HG02678 (cell line): ENCODE measurements at regions not wholly inside any gene's neighbourhood (a gene's known extent, or its start where the extent isn't known, plus 50 kb on each side); places are given as distances from the start of the nearest gene placed in this dataset.

Source experiments
- ATAC-seq: cut with Tn5 transposase; IDR thresholded peaks from one replicate; pipeline ENCODE4 v1.9.1; 2021; ENCODE audit warnings: mild to moderate bottlenecking, moderate library complexity; ENCODE audit not compliant: unreplicated experiment

GRCh38 chr12:100675432-100675831, 101.9 kb downstream of the GAS2L3 start:
- no peak for ATAC-seq

DNA sequence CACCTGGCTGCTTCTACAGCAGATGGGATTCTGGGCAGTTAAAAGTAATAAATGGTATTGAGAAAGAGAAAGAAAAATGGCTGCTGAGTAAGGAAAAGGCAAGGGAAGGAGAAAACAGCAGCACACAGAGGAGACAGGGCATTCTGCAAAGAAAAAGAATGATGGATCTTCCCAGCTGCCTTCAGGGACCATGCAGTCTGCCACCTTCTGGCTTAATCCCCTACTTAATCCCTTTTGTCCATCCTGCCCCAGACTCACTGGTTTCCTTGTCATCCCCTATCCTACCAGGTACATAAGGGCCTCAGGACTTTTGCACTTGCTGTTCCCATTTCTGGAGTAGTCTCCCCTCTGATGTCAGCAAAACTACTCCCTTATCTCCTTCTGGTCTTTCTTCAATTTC, 107.6 kb downstream of the GAS2L3 start:
- ATAC-seq = no peak

- no peak for ATAC-seq
These were observed 108.7 kb downstream of the GAS2L3 start for GRCh38 chr12:100682178-100682577.

GRCh38 chr12:100687686-100688085, 106.9 kb upstream of the ANO4 start:
- ATAC-seq = no peak

- ATAC-seq = no peak
These were observed 106.1 kb upstream of the ANO4 start for GRCh38 chr12:100688451-100688864.

DNA sequence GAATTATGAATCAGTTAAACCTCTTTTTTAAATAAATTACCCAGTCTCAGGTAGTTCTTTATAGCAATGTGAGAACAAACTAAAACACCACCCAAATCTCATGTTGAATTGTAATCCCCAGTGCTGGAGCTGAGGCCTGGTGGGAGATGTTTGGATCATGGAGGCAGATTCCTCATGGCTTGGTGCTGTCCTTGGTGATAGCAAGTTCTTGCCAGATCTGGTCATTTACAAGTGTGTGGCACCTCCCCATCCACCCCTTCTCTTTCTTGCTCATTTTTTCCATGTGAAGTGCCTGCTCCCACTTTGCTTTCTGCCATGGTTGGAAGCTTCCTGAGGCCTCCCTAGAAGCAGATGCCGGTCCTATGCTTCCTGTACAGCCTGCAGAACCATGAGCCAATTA, 102.1 kb upstream of the ANO4 start:
- ATAC-seq = no peak

GRCh38 chr12:100698518-100698917, 96.1 kb upstream of the ANO4 start:
- no peak for ATAC-seq

DNA sequence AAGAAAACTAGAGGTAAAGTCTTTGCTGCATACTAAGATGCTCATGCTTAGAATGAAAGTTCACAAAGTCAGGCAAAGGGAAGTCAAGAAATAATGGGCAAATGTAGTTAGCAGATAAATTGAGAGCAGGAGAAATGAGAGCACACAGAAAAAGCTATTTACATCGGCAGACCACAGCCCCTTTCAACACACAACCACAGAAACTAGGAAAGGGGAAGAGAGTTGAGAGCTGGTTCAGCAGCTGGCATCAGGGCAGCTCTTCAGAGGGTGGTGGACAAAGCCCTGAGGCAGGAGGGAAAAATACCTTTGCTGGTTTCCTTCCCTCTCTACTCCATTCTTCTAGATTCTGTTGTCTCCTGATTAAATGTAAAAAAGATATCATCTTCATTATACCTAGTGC, 95.4 kb upstream of the ANO4 start:
- peak; percentile 82 for ATAC-seq

- no peak for ATAC-seq
These were observed 91.2 kb upstream of the ANO4 start for GRCh38 chr12:100703337-100703736.

DNA sequence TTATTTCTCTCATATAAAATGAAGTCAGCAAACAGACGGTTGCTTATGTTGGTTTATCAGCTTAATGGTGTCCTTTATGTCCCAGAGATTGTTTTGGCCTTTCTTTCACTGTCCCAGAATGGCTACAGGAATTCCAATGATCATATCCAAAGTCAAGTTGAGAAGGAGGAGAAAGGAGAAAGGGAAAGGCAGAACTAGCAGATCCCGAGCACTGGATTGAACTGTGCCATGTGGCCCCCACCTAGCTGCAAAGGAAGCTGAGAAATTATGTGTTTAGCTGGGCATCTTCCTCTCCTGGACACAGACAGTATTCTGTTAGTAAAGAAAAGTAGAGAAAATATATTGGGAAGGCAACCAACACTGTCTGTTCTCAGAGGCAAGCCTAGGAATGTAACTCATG, 90.7 kb upstream of the ANO4 start:
- ATAC-seq = no peak

DNA sequence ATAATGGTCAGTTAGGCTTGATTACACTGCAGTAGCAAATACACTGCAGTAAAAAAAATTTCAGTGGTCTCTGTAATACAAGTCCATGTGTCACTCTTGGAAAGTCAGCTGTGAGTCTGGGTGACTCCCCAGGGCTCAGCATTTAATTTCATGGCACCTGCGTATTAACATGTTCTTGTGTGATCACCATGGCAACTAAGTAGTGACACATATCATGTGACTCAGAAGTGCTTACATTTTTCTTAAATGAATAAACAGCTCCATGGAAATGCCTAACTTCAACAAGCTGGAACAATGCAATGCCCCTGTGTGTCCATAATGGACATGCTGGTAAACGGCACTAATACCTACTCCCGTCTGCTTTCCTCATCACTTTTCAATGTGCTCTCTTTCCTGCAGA, 88.5 kb upstream of the ANO4 start:
- ATAC-seq = no peak

DNA sequence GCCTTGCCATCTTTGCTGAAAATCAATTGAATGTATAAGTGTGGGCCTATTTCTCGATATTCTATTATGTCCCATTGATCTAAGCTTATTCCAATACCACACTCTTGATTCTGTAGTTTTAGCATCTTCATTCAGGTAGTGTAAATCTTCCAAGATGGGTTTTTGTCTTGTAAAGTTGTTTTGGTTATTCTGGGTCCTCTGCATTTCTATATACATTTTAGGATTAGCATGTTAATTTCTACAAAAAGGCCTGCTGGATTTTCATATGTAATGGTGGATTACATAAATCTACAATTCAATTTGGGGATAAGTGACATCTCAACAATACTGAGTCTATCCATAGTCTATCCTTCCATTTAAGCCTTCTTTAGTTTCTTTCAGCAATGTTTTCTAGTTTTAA, 86.0 kb upstream of the ANO4 start:
- ATAC-seq = no peak

DNA sequence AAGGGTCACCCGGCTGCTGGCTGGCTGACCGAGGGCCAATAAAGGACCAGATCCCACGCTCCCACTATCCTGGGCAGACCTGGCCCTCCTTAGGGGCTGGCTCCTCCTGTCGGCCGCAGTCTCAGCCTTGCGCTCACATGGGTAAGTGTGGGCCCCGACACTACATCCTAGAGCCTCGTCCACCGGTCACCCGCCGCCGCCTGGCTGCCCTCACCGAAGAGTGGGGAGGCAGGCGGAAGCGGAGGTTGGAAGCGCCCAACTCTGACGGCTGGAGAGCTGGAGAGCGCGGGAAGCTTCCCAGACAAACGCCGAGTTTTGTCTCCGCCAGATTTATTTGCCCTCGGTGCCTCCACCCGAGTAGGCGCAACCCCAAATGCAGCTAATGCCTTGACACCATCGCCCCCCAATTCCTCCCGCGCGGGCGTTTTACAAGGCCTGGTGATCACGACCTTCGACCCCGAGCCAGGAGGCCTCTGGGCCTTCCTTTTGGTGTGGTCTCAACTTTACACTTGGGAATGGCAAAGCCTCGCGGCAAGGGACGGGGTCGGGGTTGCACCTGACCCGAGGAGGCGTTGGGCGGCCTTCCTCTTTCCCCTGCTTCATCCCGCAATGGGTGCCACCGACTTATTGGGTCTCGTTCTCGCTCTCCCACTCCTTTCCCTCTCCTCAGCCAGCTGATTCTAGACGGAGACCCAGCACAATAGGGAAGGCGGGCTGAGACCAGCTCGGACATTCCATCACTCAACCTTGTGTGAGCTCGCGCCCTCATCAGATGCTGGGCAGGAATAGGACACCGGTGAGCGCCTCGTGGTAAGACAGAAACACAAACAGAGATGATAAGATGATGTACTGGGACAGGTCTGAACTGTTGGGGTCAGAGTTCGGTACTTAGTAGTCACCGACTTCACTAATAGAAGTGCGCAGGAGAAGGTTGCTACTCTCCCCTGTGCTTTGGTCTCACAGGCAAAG, 78.3 kb upstream of the ANO4 start:
- no peak for ATAC-seq

DNA sequence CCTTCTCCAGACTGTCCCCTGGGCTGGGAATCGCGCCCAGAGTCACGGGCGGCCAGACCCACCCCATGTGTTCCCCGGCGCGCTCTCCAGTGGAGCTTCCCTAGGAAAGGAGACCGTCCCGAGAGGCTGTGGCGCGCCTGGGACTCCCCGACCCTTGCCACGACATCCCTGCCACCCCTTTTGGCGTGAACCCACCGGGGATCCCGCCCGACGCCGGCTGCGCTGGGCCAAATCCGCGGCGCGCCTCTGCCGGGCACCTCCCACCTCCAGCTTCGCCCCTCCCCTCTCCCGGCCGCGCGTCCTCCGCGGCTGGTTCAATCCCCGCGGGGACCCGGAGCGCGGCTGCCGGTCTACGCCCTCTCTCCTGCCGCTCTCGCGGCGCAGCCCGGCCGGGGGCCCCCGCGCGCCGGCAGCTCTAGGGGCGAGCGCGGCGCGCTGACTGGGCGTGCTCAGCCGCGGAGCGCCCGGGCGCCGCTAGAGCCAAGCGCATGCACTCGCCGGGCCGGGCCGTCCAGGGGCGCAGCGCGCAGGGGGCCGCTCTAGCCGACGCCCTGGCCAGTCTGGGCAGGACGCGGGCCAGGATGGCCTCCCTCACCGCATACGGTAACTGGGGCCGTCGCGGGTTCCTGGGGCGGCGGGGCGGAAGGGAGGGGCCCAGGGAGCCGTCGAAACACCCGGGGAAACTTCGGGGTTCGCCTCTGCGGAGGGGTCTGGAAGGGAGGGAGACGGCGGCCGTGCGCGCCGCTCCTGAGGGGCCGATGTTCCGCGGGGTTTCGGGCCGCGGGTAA, 77.4 kb upstream of the ANO4 start:
- ATAC-seq = no peak

GRCh38 chr12:100717733-100718067, 76.9 kb upstream of the ANO4 start:
- no peak for ATAC-seq

DNA sequence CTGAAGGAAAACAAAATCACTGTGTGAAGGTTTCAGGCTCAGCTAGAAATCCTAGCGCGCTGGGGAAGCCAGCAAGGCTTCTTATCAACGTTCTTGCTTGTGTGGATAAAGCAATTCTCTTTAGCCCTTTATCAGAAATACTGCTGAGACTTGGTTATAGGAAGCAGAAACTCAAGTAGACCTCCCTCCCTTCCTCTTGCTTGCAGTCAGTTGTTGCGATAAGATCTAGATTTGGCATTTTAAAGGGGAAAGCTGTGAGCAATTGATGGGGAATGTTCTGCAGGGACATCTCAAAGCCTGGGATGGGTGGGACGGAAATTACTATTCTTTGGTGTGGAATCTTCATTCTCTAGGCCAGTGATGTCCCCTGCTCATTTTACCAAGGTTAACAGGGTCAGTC, 76.4 kb upstream of the ANO4 start:
- ATAC-seq = no peak

DNA sequence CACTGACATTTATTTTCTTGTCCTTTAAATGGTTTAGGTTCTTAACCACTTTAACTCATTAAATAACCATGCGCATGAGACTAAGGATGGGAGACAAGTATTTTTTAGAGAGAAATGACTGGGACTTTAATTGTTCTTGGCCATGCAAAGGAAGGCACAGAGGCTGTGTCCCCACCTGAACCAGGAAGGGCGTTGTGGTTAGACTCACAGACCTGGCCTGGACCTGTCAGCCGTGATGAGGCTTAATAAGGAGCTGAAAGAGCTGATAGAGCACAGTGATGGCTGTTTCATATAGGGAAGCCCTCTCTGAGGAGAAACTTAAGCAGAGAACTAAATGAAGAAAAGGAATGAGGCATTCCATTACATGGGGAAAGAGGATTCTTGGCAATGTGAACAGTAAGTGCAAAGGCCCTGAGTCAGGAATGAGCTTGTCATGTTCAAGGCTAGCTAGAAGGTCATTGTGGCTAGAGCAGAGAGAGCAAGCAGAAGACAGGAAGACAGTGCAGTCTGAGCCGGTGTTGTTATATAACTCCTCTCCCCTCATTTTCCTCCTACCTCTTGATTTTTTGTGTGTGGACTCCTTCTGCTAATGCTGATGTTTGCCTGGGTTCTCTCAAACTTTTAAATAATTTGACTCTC, 74.4 kb upstream of the ANO4 start:
- ATAC-seq = no peak

- no peak for ATAC-seq
These were observed 73.4 kb upstream of the ANO4 start for GRCh38 chr12:100721169-100721568.

DNA sequence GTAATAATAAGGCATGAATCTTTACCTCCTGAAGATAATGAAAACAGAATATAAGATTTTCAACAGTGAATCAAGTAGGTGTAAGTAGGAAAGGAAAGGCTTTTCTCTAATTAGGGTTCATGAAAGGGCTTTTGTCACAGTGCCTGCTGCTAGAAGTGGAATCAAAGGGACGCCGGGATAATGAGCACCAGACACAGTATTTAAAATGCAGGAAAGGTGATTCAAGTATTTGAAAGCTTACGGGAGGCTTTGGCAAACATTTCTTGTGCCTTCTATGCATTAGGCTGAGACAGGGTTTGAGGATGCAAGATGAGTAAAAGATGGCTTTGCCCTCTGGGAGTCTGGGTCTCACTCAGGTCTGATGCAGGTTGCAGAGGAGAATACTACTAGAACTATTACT, 70.5 kb upstream of the ANO4 start:
- ATAC-seq = no peak

GRCh38 chr12:100733817-100734593, 60.6 kb upstream of the ANO4 start:
- ATAC-seq = peak; percentile 67

DNA sequence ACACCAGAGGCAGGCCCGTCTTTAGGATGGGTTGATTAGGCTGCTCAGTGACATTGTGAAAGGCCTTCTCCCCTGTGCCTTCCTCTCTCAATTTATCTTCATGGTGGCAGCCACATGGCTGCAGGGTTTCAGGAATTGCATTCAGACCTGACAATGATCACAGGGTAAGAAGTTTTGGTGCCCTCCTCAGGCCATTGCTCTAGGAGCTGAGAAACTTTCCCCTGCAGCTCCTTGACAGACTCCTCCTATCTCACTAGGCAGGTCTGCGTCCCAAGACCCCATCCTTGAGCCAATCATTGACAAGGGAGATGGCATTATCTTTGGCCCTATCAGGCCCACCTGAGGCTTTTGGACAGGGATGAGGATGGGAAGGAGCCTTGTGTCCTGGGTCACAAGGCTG, 57.4 kb upstream of the ANO4 start:
- ATAC-seq = no peak
